ENCODE measurements at regions not wholly inside any gene's neighbourhood (a gene's known extent, or its start where the extent isn't known, plus 50 kb on each side); places are given as distances from the start of the nearest gene placed in this dataset.

DNA sequence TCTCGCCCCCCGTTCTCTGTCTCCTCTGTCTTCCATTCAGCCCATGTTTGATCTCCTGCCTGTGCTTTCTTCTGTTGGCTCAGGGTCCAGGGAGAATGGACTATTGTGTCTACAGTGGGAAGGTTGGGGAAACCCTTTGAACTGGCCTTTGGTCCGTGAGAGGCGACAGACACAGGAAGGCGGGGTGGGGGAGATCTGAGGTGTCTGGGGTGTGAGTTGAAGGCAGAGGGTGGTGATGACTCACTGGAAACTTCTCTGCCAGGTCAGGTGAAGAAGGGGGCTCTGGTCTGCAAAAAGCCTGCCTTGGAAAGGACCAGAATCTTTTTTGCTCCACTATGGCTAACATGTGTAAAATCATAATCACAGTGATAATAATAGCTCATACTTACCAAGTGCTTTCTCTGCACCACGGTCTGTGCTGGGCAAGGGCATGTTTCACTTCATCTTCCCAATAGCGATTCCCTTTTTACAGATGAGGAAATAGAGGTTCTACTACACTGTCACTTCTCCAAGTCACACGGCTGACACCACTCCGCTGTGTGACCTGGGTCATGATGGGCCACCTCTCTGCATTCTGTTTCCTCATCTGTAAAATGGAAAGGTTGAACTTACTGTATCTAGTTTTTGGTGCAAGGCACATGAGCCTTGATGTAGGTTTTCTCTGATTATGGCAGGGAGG, 99.8 kb upstream of the ALX4 start:
- Histone ChIP-seq H3K9me3 (ENCODE audit: control extremely low read depth in 1 of 5, control insufficient read depth in 4 of 5, insufficient read depth in 2 of 5, low read depth in 1 of 5, low read length in 4 of 5) (peaks cover 0 to 8% (median 6%) of the 10 kb centered on the region in 5 experiments), H3K27me3 (replicated peaks in 2 of 5; ENCODE audit: control insufficient read depth in 4 of 5, insufficient read depth in 5 of 5, low read length in 4 of 5) (peaks cover 4 to 8% (median 5%) of the 10 kb centered on the region in 5 experiments), H3K27ac (ENCODE audit: insufficient read depth in 1 of 2, low read depth in 1 of 2, low read length in 2 of 2, poor library complexity in 1 of 2, severe bottlenecking in 2 of 2) (no peak overlapping the region), H3K4me3 (ENCODE audit: control insufficient read depth in 1 of 7, extremely low read depth in 1 of 7, insufficient read depth in 4 of 7, low read depth in 2 of 7, low read length in 6 of 7) (no peak overlapping the region), H3K4me1 (ENCODE audit: control extremely low read depth in 1 of 4, control insufficient read depth in 4 of 4, insufficient read depth in 4 of 4, low read length in 3 of 4) (no peaks in the 10 kb centered on the region), H3K36me3 (ENCODE audit: control insufficient read depth in 4 of 4, insufficient read depth in 4 of 4, low read length in 3 of 4) (no peaks in the 10 kb centered on the region)
- CTCF ChIA-PET: no interaction called here
- DNase-seq: no peak
- 96% methylated on average over 6 of the region's 9 CpGs for WGBS (ENCODE audit: insufficient coverage)
- POLR2A ChIA-PET: no interaction called here

DNA sequence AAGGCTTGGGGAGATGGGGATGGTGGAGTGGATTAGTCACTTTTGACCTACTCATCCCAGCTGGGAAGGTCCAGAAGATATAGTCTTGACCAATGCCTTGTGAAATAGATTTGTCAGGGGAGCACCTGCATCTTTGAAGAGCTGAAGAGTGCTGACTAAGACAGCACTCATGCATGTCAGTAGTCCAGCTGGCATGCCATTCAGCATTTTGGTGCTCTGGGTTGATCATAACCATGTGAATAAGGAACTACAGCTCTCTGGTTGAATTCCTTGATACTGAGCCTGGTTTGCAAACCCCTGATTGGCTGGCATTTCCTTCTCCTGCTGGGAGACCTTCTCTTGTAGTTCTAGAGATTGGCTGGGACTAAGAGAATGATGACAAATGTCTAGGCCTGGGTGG, 106.8 kb upstream of the ALX4 start:
- Histone ChIP-seq H3K27ac (ENCODE audit: insufficient read depth in 1 of 2, low read depth in 1 of 2, low read length in 2 of 2, poor library complexity in 1 of 2, severe bottlenecking in 2 of 2) (no peak overlapping the region), H3K4me1 (ENCODE audit: control extremely low read depth in 1 of 4, control insufficient read depth in 4 of 4, insufficient read depth in 4 of 4, low read length in 3 of 4) (no peaks in the 10 kb centered on the region), H3K36me3 (ENCODE audit: control insufficient read depth in 4 of 4, insufficient read depth in 4 of 4, low read length in 3 of 4) (no peaks in the 10 kb centered on the region), H3K4me3 (ENCODE audit: control insufficient read depth in 1 of 7, extremely low read depth in 1 of 7, insufficient read depth in 4 of 7, low read depth in 2 of 7, low read length in 6 of 7) (no peak overlapping the region), H3K27me3 (replicated peaks in 2 of 5; ENCODE audit: control insufficient read depth in 4 of 5, insufficient read depth in 5 of 5, low read length in 4 of 5) (peaks cover 0 to 18% (median 7%) of the 10 kb centered on the region in 5 experiments), H3K9me3 (ENCODE audit: control extremely low read depth in 1 of 5, control insufficient read depth in 4 of 5, insufficient read depth in 2 of 5, low read depth in 1 of 5, low read length in 4 of 5) (peaks cover 2 to 8% (median 6%) of the 10 kb centered on the region in 5 experiments)
- ChIA-PET POLR2A (no interaction called here), CTCF (no interaction called here)
- DNase-seq: no peak

DNA sequence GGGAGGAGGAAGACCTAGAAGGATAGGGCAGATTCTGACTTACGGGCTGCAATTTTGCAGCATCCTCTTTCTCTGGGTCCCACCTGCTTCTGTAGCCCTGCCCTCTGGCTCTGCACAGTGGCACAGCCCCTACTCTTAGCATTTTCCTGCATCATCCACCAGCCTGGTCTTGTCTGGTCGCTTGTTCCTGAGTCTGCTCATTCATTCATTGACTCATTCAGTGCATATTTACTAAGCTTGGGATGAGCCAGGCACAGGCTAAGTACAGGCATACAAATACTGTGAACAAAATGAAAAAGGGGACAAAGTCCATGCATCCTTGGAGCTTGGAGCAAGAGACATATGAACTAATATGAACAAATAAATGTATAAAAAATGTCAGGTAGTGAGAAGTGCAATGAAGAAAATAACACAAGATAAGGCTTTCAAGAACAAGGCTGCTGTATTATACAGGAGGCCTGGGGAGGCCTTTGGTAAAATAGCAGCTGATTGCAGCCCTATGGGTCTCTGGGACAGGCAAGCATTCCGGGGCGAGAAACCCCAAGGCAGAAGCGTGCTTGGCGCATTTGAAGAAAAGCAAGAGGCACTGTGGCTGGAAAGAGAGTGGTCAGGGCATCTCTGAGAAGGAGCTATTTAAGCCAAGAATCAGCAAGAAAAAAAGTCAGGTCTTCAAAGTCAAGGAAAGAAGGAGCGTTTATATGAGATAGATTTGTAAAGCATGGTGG, 108.0 kb upstream of the ALX4 start:
- H3K4me3 ChIP-seq (ENCODE audit: control insufficient read depth in 1 of 7, extremely low read depth in 1 of 7, insufficient read depth in 4 of 7, low read depth in 2 of 7, low read length in 6 of 7): no peak overlapping the region
- peaks cover 0 to 18% (median 7%) of the 10 kb centered on the region in 5 experiments for H3K27me3 ChIP-seq (replicated peaks in 2 of 5; ENCODE audit: control insufficient read depth in 4 of 5, insufficient read depth in 5 of 5, low read length in 4 of 5)
- DNase-seq: no peak
- ChIA-PET POLR2A (no interaction called here), CTCF (no interaction called here)
- H3K27ac ChIP-seq (ENCODE audit: insufficient read depth in 1 of 2, low read depth in 1 of 2, low read length in 2 of 2, poor library complexity in 1 of 2, severe bottlenecking in 2 of 2): no peak overlapping the region
- no peaks in the 10 kb centered on the region for H3K36me3 ChIP-seq (ENCODE audit: control insufficient read depth in 4 of 4, insufficient read depth in 4 of 4, low read length in 3 of 4)
- WGBS (ENCODE audit: insufficient coverage): 97% methylated on average over 7 of the region's 7 CpGs
- peaks cover 0 to 5% (median 3%) of the 10 kb centered on the region in 5 experiments for H3K9me3 ChIP-seq (ENCODE audit: control extremely low read depth in 1 of 5, control insufficient read depth in 4 of 5, insufficient read depth in 2 of 5, low read depth in 1 of 5, low read length in 4 of 5)
- H3K4me1 ChIP-seq (ENCODE audit: control extremely low read depth in 1 of 4, control insufficient read depth in 4 of 4, insufficient read depth in 4 of 4, low read length in 3 of 4): no peaks in the 10 kb centered on the region

DNA sequence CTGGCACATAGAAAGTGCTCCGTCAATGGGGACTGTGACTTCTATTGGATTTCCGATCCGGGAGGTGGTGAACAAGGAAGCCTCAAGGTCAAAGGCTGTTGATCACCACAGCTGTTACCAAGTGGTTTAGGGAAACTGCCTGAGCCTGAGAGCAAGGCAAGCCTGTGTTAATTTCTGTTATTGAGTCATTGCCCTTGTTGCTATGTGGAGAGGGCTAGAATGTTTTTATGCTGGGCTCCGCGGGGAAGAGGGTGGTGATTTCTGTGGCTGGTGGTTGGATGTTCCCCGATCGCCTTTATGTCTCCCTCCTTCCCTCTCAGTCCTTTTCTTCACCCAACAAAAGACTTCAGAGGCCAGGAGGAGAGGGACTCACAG, 108.5 kb upstream of the ALX4 start:
- peaks cover 0 to 21% (median 7%) of the 10 kb centered on the region in 5 experiments for H3K27me3 ChIP-seq (replicated peaks in 2 of 5; ENCODE audit: control insufficient read depth in 4 of 5, insufficient read depth in 5 of 5, low read length in 4 of 5)
- peaks cover 0 to 5% (median 3%) of the 10 kb centered on the region in 5 experiments for H3K9me3 ChIP-seq (ENCODE audit: control extremely low read depth in 1 of 5, control insufficient read depth in 4 of 5, insufficient read depth in 2 of 5, low read depth in 1 of 5, low read length in 4 of 5)
- no peak overlapping the region for H3K4me3 ChIP-seq (ENCODE audit: control insufficient read depth in 1 of 7, extremely low read depth in 1 of 7, insufficient read depth in 4 of 7, low read depth in 2 of 7, low read length in 6 of 7)
- no peak overlapping the region for H3K27ac ChIP-seq (ENCODE audit: insufficient read depth in 1 of 2, low read depth in 1 of 2, low read length in 2 of 2, poor library complexity in 1 of 2, severe bottlenecking in 2 of 2)
- DNase-seq: no peak
- ChIA-PET CTCF (no interaction called here), POLR2A (no interaction called here)
- H3K4me1 ChIP-seq (ENCODE audit: control extremely low read depth in 1 of 4, control insufficient read depth in 4 of 4, insufficient read depth in 4 of 4, low read length in 3 of 4): no peaks in the 10 kb centered on the region
- no peaks in the 10 kb centered on the region for H3K36me3 ChIP-seq (ENCODE audit: control insufficient read depth in 4 of 4, insufficient read depth in 4 of 4, low read length in 3 of 4)
- WGBS (ENCODE audit: insufficient coverage): 93% methylated on average over 3 of the region's 7 CpGs

DNA sequence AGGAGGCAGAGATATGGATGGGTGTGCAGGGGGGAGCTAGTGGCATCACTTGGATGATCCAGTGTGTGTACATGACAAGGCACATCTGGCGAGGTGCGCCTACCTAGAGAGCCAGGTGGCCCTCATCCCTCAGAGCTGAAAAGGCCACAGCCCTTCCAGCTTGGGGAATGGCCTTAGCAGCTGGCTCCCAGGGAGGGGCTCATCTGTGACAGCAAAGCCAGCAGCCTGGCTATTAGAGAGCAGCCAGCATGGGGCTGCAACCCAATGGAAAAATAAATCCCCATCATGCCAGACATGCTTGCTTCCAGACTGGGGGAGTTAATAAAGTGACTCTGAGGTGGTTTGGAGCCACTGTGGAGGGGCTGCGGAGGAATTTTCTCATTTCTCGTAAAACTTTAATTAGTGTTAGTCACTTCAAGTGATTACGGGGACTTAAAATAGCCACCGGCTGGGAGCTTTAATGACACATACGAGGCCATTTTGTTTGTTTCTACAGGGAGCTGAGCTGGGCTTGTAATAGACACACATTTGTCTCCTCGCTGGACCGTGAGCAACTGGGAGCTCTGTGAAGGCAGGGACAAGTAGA, 111.2 kb upstream of the ALX4 start:
- CTCF ChIA-PET: interaction anchor here (0.9 kb wide), 1 partner anchor 15 kb away, joined by 3 read pairs; no protein-coding TSS in a partner anchor

DNA sequence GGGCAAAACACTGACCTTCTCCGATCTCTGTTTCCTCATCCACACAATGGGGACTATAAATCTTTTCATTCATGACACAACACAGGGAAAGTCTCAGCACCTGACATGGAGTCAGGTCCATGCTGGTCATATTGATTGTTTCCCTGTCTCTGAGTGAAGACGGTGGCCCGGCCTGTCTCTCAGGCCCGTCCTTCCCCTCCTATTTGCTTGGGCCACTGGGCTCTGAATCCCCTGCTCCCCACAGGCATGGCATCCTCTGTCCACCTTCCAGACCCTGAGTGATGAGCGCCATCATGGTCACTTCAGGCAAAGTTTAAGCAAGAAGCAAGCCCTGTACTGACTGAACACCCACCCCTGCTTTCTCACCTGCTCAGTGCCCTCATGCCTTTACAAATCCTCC, 113.3 kb upstream of the ALX4 start:
- H3K36me3 ChIP-seq (ENCODE audit: control insufficient read depth in 4 of 4, insufficient read depth in 4 of 4, low read length in 3 of 4): no peaks in the 10 kb centered on the region
- peaks cover 0 to 17% (median 5%) of the 10 kb centered on the region in 5 experiments for H3K27me3 ChIP-seq (replicated peaks in 2 of 5; ENCODE audit: control insufficient read depth in 4 of 5, insufficient read depth in 5 of 5, low read length in 4 of 5)
- DNase-seq: no peak
- H3K4me3 ChIP-seq (ENCODE audit: control insufficient read depth in 1 of 7, extremely low read depth in 1 of 7, insufficient read depth in 4 of 7, low read depth in 2 of 7, low read length in 6 of 7): no peak overlapping the region
- POLR2A ChIA-PET: no interaction called here
- no peak overlapping the region for H3K27ac ChIP-seq (ENCODE audit: insufficient read depth in 1 of 2, low read depth in 1 of 2, low read length in 2 of 2, poor library complexity in 1 of 2, severe bottlenecking in 2 of 2)
- no peaks in the 10 kb centered on the region for H3K4me1 ChIP-seq (ENCODE audit: control extremely low read depth in 1 of 4, control insufficient read depth in 4 of 4, insufficient read depth in 4 of 4, low read length in 3 of 4)
- H3K9me3 ChIP-seq (ENCODE audit: control extremely low read depth in 1 of 5, control insufficient read depth in 4 of 5, insufficient read depth in 2 of 5, low read depth in 1 of 5, low read length in 4 of 5): no peaks in the 10 kb centered on the region
- WGBS (ENCODE audit: insufficient coverage): 89% methylated on average over 4 of the region's 5 CpGs
- CTCF ChIA-PET: no interaction called here

More for the DNA sequence above, 111.2 kb upstream of the ALX4 start:
- Histone ChIP-seq H3K36me3 (ENCODE audit: control insufficient read depth in 4 of 4, insufficient read depth in 4 of 4, low read length in 3 of 4) (no peaks in the 10 kb centered on the region), H3K4me1 (ENCODE audit: control extremely low read depth in 1 of 4, control insufficient read depth in 4 of 4, insufficient read depth in 4 of 4, low read length in 3 of 4) (no peaks in the 10 kb centered on the region), H3K27ac (ENCODE audit: insufficient read depth in 1 of 2, low read depth in 1 of 2, low read length in 2 of 2, poor library complexity in 1 of 2, severe bottlenecking in 2 of 2) (no peak overlapping the region), H3K9me3 (ENCODE audit: control extremely low read depth in 1 of 5, control insufficient read depth in 4 of 5, insufficient read depth in 2 of 5, low read depth in 1 of 5, low read length in 4 of 5) (peaks cover 0 to 1% (median 0%) of the 10 kb centered on the region in 5 experiments), H3K4me3 (ENCODE audit: control insufficient read depth in 1 of 7, extremely low read depth in 1 of 7, insufficient read depth in 4 of 7, low read depth in 2 of 7, low read length in 6 of 7) (no peak overlapping the region), H3K27me3 (replicated peaks in 2 of 5; ENCODE audit: control insufficient read depth in 4 of 5, insufficient read depth in 5 of 5, low read length in 4 of 5) (peaks cover 0 to 17% (median 7%) of the 10 kb centered on the region in 5 experiments)
- DNase-seq: no peak
- POLR2A ChIA-PET: interaction anchor here (0.6 kb wide), 1 partner anchor 251 kb away, joined by 3 read pairs; no protein-coding TSS in a partner anchor
- 95% methylated on average over 8 of the region's 9 CpGs for WGBS (ENCODE audit: insufficient coverage)

DNA sequence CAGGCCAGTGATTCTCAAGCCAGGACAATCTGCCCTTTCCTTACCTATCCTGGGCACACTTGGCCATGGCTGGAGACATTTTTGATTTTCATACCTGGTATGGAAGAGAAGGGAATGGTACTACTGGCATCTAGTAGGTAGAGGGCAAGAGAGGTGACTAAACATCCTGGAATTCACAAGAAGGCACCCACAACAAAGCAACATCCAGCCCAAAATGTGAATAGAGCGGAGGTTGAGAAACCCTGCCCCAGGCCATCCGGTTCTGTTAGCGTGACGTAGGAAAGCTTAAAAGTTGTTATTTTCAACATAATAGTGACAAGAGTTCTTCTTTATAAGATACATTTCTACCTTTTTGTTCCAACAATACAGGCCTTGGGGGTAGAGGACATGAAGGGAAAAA, 114.9 kb upstream of the ALX4 start:
- ChIA-PET CTCF (no interaction called here), POLR2A (no interaction called here)
- no peak for DNase-seq
- no peak overlapping the region for H3K4me3 ChIP-seq (ENCODE audit: control insufficient read depth in 1 of 7, extremely low read depth in 1 of 7, insufficient read depth in 4 of 7, low read depth in 2 of 7, low read length in 6 of 7)
- H3K9me3 ChIP-seq (ENCODE audit: control extremely low read depth in 1 of 5, control insufficient read depth in 4 of 5, insufficient read depth in 2 of 5, low read depth in 1 of 5, low read length in 4 of 5): no peaks in the 10 kb centered on the region
- H3K27me3 ChIP-seq (replicated peaks in 2 of 5; ENCODE audit: control insufficient read depth in 4 of 5, insufficient read depth in 5 of 5, low read length in 4 of 5): peaks cover 0 to 13% (median 7%) of the 10 kb centered on the region in 5 experiments
- no peaks in the 10 kb centered on the region for H3K4me1 ChIP-seq (ENCODE audit: control extremely low read depth in 1 of 4, control insufficient read depth in 4 of 4, insufficient read depth in 4 of 4, low read length in 3 of 4)
- no peaks in the 10 kb centered on the region for H3K36me3 ChIP-seq (ENCODE audit: control insufficient read depth in 4 of 4, insufficient read depth in 4 of 4, low read length in 3 of 4)
- no CpG with 5 or more reads among the region's 4 CpGs for WGBS (ENCODE audit: insufficient coverage)
- no peak overlapping the region for H3K27ac ChIP-seq (ENCODE audit: insufficient read depth in 1 of 2, low read depth in 1 of 2, low read length in 2 of 2, poor library complexity in 1 of 2, severe bottlenecking in 2 of 2)
